HEK293T (cell line): ENCODE measurements at regions not wholly inside any gene's neighbourhood (a gene's known extent, or its start where the extent isn't known, plus 50 kb on each side); places are given as distances from the start of the nearest gene placed in this dataset.

ENCODE experiments used
- CTBP1 ChIP-seq: fragments of 450-650 bp; IDR thresholded peaks from 2 replicates; pipeline ENCODE4 v1.6.1; 2016; ENCODE audit warnings: borderline replicate concordance
- LEF1 ChIP-seq: fragments of 450-650 bp; IDR thresholded peaks from 2 replicates; pipeline ENCODE4 v1.6.1; 2017; ENCODE audit warnings: mild to moderate bottlenecking, borderline replicate concordance

- TF ChIP-seq CTBP1 (no peak), LEF1 (no peak)
These were observed 132.5 kb upstream of the FGGY start for GRCh38 chr1:59164371-59164770.
